GM19324 (cell line): ENCODE measurements at regions not wholly inside any gene's neighbourhood (a gene's known extent, or its start where the extent isn't known, plus 50 kb on each side); places are given as distances from the start of the nearest gene placed in this dataset.
"Not testable (repeated sequence)": the region's sequence is repeated elsewhere in the genome, so short reads cannot be mapped to it uniquely, and the experiment has no call there.

Experiments used
- ATAC-seq: cut with Tn5 transposase; IDR thresholded peaks from one replicate; pipeline ENCODE4 v1.9.1; 2021; ENCODE audit warnings: mild to moderate bottlenecking, moderate library complexity; ENCODE audit not compliant: unreplicated experiment, low FRiP score

GRCh38 chr3:135622656-135623055 is 342.9 kb upstream of the PPP2R3A start:
- no peak for ATAC-seq

- ATAC-seq: no peak
Observed at GRCh38 chr3:135623558-135623957, 342.0 kb upstream of the PPP2R3A start.

GRCh38 chr3:135627057-135627456 is 338.5 kb upstream of the PPP2R3A start:
- no peak for ATAC-seq

- ATAC-seq: no peak
Observed at GRCh38 chr3:135629701-135630408, 335.7 kb upstream of the PPP2R3A start.

GRCh38 chr3:135632556-135633065 is 332.9 kb upstream of the PPP2R3A start:
- ATAC-seq: no peak

- ATAC-seq: no peak
Observed at GRCh38 chr3:135633078-135633477, 332.4 kb upstream of the PPP2R3A start.

GRCh38 chr3:135636596-135636995 is 328.9 kb upstream of the PPP2R3A start:
- no peak for ATAC-seq

GRCh38 chr3:135637013-135637412 is 328.5 kb upstream of the PPP2R3A start:
- no peak for ATAC-seq

GRCh38 chr3:135641761-135642160 is 323.8 kb upstream of the PPP2R3A start:
- ATAC-seq: no peak

GRCh38 chr3:135645541-135645940 is 320.0 kb upstream of the PPP2R3A start:
- ATAC-seq: no peak

GRCh38 chr3:135646873-135647272 is 318.7 kb upstream of the PPP2R3A start:
- no peak for ATAC-seq

- no peak for ATAC-seq
Observed at GRCh38 chr3:135649361-135649760, 316.2 kb upstream of the PPP2R3A start.

- ATAC-seq: no peak
Observed at GRCh38 chr3:135650309-135650708, 315.2 kb upstream of the PPP2R3A start.

- no peak for ATAC-seq
Observed at GRCh38 chr3:135652388-135652787, 313.1 kb upstream of the PPP2R3A start.

GRCh38 chr3:135655328-135655727 is 310.2 kb upstream of the PPP2R3A start:
- ATAC-seq: no peak

GRCh38 chr3:135658451-135658850 is 307.1 kb upstream of the PPP2R3A start:
- ATAC-seq: not testable (repeated sequence)

GRCh38 chr3:135667061-135667460 is 298.5 kb upstream of the PPP2R3A start:
- ATAC-seq: no peak

- ATAC-seq: no peak
Observed at GRCh38 chr3:135674508-135674907, 291.0 kb upstream of the PPP2R3A start.

GRCh38 chr3:135678386-135678785 is 287.1 kb upstream of the PPP2R3A start:
- no peak for ATAC-seq

- ATAC-seq: no peak
Observed at GRCh38 chr3:135688003-135688402, 277.5 kb upstream of the PPP2R3A start.

- ATAC-seq: no peak
Observed at GRCh38 chr3:135690664-135691063, 274.9 kb upstream of the PPP2R3A start.

- no peak for ATAC-seq
Observed at GRCh38 chr3:135691240-135691639, 274.3 kb upstream of the PPP2R3A start.
